Fibroblast of lung (primary cell): ENCODE measurements at regions not wholly inside any gene's neighbourhood (a gene's known extent, or its start where the extent isn't known, plus 50 kb on each side); places are given as distances from the start of the nearest gene placed in this dataset.

Source experiments
- DNase-seq, 2 donors: peaks; one replicate each; pipeline versions ENCODE4 v3.0.0 to v3.0.0-alpha.2; 2010; ENCODE audit warnings: low read depth in 2 of 2
- H2AFZ ChIP-seq: 2 replicates; pipeline ENCODE4 v1.5.1; 2012; ENCODE audit warnings: low read length, control low read depth, inconsistent platforms
- H3K27ac ChIP-seq: 2 replicates; pipeline ENCODE4 v1.5.1; 2011; ENCODE audit warnings: low read length, control low read depth; ENCODE audit not compliant: insufficient read depth
- H3K27me3 ChIP-seq: 2 replicates; pipeline ENCODE4 v1.5.1; 2011; ENCODE audit warnings: mild to moderate bottlenecking, low read length; ENCODE audit not compliant: control insufficient read depth, insufficient read depth
- H3K36me3 ChIP-seq: 2 replicates; pipeline ENCODE4 v1.5.1; 2011; ENCODE audit warnings: low read length; ENCODE audit not compliant: control insufficient read depth, insufficient read depth
- H3K4me1 ChIP-seq: 2 replicates; pipeline ENCODE4 v1.5.1; 2011; ENCODE audit warnings: low read length; ENCODE audit not compliant: control insufficient read depth, insufficient read depth; ENCODE audit errors: extremely low read depth
- H3K4me2 ChIP-seq: 2 replicates; pipeline ENCODE4 v1.5.1; 2011; ENCODE audit warnings: low read length, control low read depth; ENCODE audit not compliant: insufficient read depth; ENCODE audit errors: extremely low read depth
- H3K4me3 ChIP-seq, 4 experiments: fragments of 200-600 bp in 1 of 4; sonication (generic) in 1 of 4; replicated peaks in 1 of 4; 2 replicates each; pipeline ENCODE4 v1.5.1; 2011 to 2016; ENCODE audit warnings: low read length in 4 of 4, low read depth in 3 of 4, mild to moderate bottlenecking in 3 of 4, control low read depth in 2 of 4, inconsistent platforms in 1 of 4, mixed read lengths in 1 of 4; ENCODE audit not compliant: insufficient read depth in 1 of 4; ENCODE audit errors: control extremely low read depth in 1 of 4
- H3K79me2 ChIP-seq: 2 replicates; pipeline ENCODE4 v1.5.1; 2012; ENCODE audit warnings: mild to moderate bottlenecking, low read length, inconsistent platforms; ENCODE audit not compliant: control insufficient read depth, insufficient read depth
- H3K9ac ChIP-seq: 2 replicates; pipeline ENCODE4 v1.5.1; 2011; ENCODE audit warnings: mild to moderate bottlenecking, low read length, control low read depth; ENCODE audit not compliant: insufficient read depth
- H3K9me3 ChIP-seq: 2 replicates; pipeline ENCODE4 v1.5.1; 2012; ENCODE audit warnings: low read depth, low read length; ENCODE audit not compliant: control insufficient read depth, insufficient read depth
- H4K20me1 ChIP-seq: 2 replicates; pipeline ENCODE4 v1.5.1; 2011; ENCODE audit warnings: low read length; ENCODE audit not compliant: control insufficient read depth, insufficient read depth; ENCODE audit errors: extremely low read depth
- CTCF ChIP-seq, 2 donors: IDR thresholded peaks in 1 of 2; conservative IDR thresholded peaks in 1 of 2; 1 replicate in 1 of 2; 2 replicates in 1 of 2; pipeline ENCODE4 v1.5.1; 2011 to 2012; ENCODE audit warnings: low read length in 2 of 2, control low read depth in 1 of 2, inconsistent platforms in 1 of 2, low read depth in 1 of 2, mild to moderate bottlenecking in 1 of 2
- EZH2 ChIP-seq: IDR thresholded peaks from 2 replicates; pipeline ENCODE4 v1.5.1; 2012; ENCODE audit warnings: low read length, control low read depth, mild to moderate bottlenecking; ENCODE audit errors: missing control alignments

GRCh38 chr3:106452096-106452495 lies 583.3 kb upstream of the CBLB start:
- no peaks in the 10 kb centered on the region for H3K79me2 ChIP-seq
- no peak for DNase-seq

GRCh38 chr3:106454497-106454896 lies 585.7 kb upstream of the CBLB start:
- H3K9ac ChIP-seq, result no peak overlapping the region
- H3K4me3 ChIP-seq, result no peak overlapping the region
- no peak overlapping the region for H2AFZ ChIP-seq
- no peaks in the 10 kb centered on the region for H4K20me1 ChIP-seq
- H3K79me2 ChIP-seq, result no peaks in the 10 kb centered on the region
- no peak for TF ChIP-seq EZH2
- no peak for TF ChIP-seq CTCF (conservative IDR thresholded peaks at IDR 0.05 in 1 of 2, IDR thresholded peaks at IDR 0.05 in 1 of 2; ENCODE audit: low read depth in 1 of 2, low read length in 2 of 2)
- no peak overlapping the region for H3K4me2 ChIP-seq
- no peak for DNase-seq
- H3K27me3 ChIP-seq, result no peaks in the 10 kb centered on the region
- H3K9me3 ChIP-seq, result no peaks in the 10 kb centered on the region
- no peak overlapping the region for H3K27ac ChIP-seq
- H3K36me3 ChIP-seq, result no peaks in the 10 kb centered on the region
- H3K4me1 ChIP-seq, result no peaks in the 10 kb centered on the region

More at GRCh38 chr3:106452096-106452495, 583.3 kb upstream of the CBLB start:
- TF ChIP-seq EZH2 (no peak), CTCF (conservative IDR thresholded peaks at IDR 0.05 in 1 of 2, IDR thresholded peaks at IDR 0.05 in 1 of 2; ENCODE audit: low read depth in 1 of 2, low read length in 2 of 2) (no peak)
- no peak overlapping the region for H3K4me2 ChIP-seq
- H3K36me3 ChIP-seq, result no peaks in the 10 kb centered on the region
- no peaks in the 10 kb centered on the region for H3K9me3 ChIP-seq
- no peak overlapping the region for H3K9ac ChIP-seq
- H3K27me3 ChIP-seq, result no peaks in the 10 kb centered on the region
- no peak overlapping the region for H3K4me3 ChIP-seq
- no peak overlapping the region for H3K27ac ChIP-seq
- no peaks in the 10 kb centered on the region for H4K20me1 ChIP-seq
- H3K4me1 ChIP-seq, result no peaks in the 10 kb centered on the region
- H2AFZ ChIP-seq, result no peak overlapping the region

GRCh38 chr3:106457281-106458180 lies 588.7 kb upstream of the CBLB start:
- H3K27me3 ChIP-seq, result no peaks in the 10 kb centered on the region
- peak; percentile 87 to 96 for DNase-seq
- H3K36me3 ChIP-seq, result no peaks in the 10 kb centered on the region
- H3K4me2 ChIP-seq, result no peak overlapping the region
- no peaks in the 10 kb centered on the region for H3K79me2 ChIP-seq
- no peaks in the 10 kb centered on the region for H3K9me3 ChIP-seq
- no peaks in the 10 kb centered on the region for H4K20me1 ChIP-seq
- no peak overlapping the region for H3K9ac ChIP-seq
- no peak overlapping the region for H3K27ac ChIP-seq
- TF ChIP-seq CTCF (conservative IDR thresholded peaks at IDR 0.05 in 1 of 2, IDR thresholded peaks at IDR 0.05 in 1 of 2; ENCODE audit: low read depth in 1 of 2, low read length in 2 of 2), result no peak
- TF ChIP-seq EZH2, result no peak
- no peaks in the 10 kb centered on the region for H3K4me1 ChIP-seq
- no peak overlapping the region for H2AFZ ChIP-seq
- H3K4me3 ChIP-seq, result no peak overlapping the region
